GM19099 (cell line): ENCODE measurements at regions not wholly inside any gene's neighbourhood (a gene's known extent, or its start where the extent isn't known, plus 50 kb on each side); places are given as distances from the start of the nearest gene placed in this dataset.

Experiments
- POLR2A ChIP-seq: IDR thresholded peaks from 3 replicates; pipeline ENCODE4 v1.6.1; 2011; ENCODE audit warnings: low read depth; ENCODE audit not compliant: insufficient read length; ENCODE audit errors: extremely low read depth

DNA sequence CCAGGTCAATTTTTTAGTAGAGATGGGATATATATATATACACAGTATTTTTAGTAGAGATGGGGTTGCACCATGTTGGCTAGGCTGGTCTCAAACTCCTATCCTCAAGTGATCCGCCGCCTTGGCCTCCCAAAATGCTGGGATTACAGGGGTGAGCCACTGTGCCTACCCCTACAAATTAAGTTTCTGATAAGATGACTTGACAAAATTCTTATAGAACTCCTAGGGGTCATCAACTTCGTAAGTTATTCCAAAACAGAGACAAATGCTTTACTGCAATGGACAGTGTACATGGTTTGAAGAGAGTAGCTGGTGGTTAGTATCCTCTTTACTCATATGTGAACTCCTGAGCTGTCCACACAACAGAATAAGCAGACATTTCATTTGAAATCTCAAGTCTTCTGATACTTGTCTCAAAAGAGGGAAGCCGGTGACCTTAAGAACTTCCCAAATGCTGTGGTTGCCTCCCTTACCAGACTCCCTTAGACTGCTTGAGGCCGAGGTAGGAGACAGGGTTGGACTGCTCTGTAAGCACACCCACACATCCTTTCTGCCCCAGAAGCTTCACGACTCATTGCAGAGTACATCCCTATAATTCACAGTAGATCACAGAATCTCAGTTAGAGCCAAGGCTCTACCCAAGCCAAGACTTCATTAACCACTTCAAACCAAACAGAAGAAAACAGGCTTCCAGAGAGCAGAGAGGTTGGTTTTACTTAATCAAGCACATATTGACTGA lies 244.1 kb upstream of the IRF2BP2 start:
- no peak for TF ChIP-seq POLR2A

- no peak for TF ChIP-seq POLR2A
Measured at GRCh38 chr1:234852659-234853058, 242.7 kb upstream of the IRF2BP2 start.

DNA sequence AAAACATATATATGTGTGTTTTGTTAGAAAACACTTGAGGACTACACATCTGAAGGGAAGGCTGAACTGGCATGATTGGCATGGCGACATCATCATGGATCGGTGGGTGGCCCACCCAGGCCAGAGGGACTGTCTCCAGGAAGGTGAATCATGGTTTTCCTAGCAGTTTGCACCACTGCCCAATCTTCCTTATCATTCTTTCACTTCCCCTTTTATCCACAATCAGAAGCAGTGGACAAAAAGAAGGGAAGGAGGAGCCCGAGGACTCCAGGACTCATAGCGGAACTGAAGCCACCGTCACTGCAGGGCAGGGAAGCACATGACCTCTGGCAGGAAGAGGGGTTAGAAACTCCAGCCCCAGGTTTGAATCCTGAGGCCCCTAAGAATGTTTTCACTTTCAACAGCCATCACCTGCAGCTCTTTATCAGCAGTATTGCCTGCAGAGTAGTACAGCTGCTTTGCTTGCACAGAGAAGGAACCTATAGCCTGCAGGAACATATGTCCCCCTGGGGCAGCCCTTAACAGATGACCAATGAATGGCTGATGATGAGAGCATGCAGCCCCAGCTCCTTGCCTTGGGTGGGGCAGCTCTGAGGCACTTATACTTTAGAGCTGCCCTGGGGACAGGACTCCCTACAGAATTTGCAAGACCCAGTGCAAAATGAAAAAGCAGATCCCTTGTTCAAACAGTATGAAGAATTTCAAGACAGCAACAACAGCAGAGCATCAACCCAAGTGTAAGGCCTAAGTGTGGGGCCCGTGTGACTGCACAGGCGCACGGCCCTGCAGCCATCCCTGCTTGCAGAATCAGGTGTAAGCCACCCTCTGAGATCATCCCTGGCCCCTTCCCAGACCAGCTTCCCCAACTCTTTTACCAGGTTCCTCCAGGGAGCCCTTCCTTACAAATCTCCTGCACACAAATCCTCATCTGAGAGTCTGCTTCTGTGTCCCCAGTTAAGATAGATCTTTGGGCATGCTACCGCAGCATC lies 241.8 kb upstream of the IRF2BP2 start:
- no peak for TF ChIP-seq POLR2A

- TF ChIP-seq POLR2A, result no peak
Measured at GRCh38 chr1:234849832-234850231, 239.9 kb upstream of the IRF2BP2 start.

- no peak for TF ChIP-seq POLR2A
Measured at GRCh38 chr1:234848972-234849649, 239.1 kb upstream of the IRF2BP2 start.

DNA sequence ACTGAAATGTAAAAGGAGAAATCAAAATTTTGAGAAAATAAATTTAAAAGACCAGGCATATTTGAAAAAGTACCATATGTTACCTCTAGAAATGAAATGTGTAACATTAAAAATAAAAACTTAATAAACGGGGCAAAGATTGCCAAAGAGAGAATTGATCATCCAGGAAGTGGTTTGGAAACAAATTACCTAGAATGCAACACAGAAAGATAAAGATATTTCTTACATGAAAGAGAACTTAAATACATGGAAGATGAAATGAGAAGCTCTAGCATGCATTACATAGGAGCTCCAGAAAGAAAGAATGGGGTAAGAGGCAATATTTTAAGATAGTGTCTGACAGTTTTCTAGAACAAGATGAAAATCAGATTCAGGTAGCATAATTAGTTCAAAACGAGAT lies 235.9 kb upstream of the IRF2BP2 start:
- TF ChIP-seq POLR2A, result no peak

DNA sequence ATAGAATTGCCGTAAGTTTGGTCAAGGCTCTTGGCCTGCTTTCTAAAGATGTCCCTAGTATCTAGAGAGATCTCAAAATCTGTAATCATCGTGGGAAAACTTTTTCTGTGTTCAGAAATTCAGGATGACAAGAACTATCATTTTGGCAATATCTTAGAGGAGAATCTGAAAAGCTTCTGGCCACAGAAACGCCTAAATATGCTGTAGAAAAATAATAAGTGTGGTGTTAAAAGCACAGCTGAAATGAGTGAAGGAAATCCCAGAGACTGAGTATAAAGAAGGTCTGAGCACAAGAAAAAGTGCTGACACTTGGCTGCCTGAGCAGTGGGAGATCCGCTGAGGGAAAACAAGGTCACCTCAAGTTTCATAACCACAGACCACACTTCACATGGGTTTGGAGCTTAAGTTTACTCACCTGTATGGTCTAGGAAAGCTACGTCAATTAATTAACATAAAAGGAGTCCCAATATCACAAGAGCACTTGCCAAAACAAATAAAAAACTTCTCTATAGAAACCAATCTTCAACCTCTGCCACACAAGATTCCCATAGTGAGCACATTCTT lies 235.2 kb upstream of the IRF2BP2 start:
- TF ChIP-seq POLR2A, result no peak

DNA sequence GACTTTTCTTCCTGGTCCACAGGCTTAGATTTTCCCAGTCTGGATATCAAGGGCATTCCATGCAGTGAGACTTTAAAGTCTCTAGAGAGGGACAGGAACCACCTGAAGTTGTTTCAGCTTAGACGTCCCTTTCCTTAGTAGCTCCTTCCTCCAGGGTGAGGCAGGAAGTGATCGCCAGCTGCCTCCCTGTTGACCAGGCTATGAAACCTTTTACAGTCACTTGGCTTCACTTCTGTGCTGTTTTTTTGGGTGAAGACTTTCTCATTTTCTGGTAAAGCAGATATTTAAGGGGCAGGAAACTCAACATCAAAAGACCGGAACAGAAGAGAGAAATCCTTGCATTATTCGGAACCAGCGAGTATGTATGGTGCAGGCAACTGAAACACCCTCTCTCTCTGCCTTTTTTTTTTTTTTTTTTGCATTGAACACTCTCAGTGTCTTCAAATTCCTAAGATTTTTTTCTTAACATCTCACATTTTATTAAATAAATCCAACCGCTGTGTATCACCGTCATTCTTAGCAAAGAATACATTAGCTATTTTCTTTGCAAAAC lies 234.6 kb upstream of the IRF2BP2 start:
- no peak for TF ChIP-seq POLR2A

DNA sequence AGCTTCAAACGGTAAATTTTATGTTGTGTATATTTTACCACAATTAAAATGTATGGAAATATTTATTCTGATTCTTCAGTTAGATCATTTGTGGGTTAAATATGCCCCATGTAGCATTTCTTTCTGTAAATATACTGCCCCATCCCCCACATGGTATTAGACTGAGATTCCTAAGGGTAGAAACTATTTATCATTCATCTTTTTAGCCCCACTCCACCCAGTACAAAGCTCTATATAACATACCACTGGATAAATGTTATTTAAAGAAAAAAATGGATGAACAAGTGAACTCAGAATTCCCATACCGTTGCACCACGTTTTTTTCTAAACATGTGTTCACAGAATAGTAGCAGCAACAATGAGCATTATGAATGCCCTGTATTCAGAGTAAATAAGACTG lies 234.0 kb upstream of the IRF2BP2 start:
- no peak for TF ChIP-seq POLR2A

GRCh38 chr1:234842726-234843641 lies 233.0 kb upstream of the IRF2BP2 start:
- TF ChIP-seq POLR2A, result peak; percentile 54

DNA sequence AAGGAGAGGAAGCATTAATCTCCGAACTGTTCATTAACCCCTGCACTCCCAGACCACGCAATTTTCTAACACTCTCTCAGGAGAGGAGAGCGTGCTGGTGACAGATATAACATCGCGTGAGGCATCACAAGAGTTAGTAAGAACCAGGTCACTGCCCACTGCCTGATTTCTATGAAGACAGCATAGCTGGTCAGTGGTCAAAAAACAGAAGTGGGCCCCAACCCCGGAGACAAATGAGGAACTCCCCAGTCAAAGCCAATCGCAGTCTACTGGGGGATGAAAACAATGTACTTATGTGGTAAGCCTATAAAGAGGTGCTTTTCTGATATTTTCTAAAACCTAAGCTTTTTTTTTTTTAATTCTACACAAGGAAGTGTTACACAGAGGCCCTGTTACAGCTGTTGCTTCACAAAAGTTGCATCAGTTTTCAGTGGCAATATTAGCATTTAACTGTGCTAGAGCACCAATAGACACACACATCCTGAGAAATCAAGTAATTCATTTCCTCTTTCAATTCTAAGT lies 231.8 kb upstream of the IRF2BP2 start:
- TF ChIP-seq POLR2A, result peak; percentile 42

DNA sequence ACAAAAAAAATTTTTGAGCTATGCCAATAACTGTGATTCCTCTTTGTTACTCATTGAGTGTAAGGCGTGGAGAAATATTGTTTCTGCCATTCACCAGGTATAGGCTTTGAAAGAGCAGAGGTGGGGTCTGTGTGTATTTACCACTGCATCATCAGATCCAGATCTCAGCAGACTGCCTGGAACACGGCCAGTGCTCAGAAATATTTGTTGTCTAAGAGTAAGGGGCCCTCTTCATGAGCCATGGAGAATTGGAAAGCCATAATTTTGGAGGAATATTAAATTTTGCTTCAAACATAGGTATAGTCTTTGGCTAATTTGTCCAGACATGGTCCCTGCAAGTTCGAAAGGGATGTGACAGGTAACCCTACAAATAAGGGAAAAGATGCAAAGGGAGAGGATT lies 231.3 kb upstream of the IRF2BP2 start:
- TF ChIP-seq POLR2A, result no peak

- no peak for TF ChIP-seq POLR2A
Measured at GRCh38 chr1:234840843-234841242, 230.9 kb upstream of the IRF2BP2 start.

- TF ChIP-seq POLR2A, result no peak
Measured at GRCh38 chr1:234840253-234840652, 230.3 kb upstream of the IRF2BP2 start.

GRCh38 chr1:234839663-234840062 lies 229.7 kb upstream of the IRF2BP2 start:
- TF ChIP-seq POLR2A, result no peak
